ENCODE measurements at regions not wholly inside any gene's neighbourhood (a gene's known extent, or its start where the extent isn't known, plus 50 kb on each side); places are given as distances from the start of the nearest gene placed in this dataset.

DNA sequence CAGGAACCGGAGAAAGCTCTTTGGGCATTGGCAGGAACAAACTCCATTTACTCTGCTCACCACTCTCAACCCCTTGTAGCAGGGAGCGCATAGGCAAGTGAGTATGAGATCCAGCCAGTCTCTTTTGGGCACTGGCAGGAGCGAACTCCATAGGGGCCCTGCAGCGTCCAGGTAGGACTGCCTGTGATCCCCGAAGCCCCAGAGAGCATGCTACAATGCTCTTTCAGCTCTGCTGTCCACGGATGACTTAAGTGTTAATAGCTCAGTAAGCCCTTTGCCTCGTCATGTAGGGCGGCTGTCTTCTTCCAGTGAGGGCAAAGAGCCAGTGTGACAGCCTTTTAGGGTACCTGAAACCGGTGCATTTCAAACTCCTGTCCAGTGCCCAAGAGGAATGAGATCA lies 1525.6 kb upstream of the RAG2 start:
- Histone ChIP-seq H3K4me2 (ENCODE audit: low read depth, low read length) (no peak overlapping the region), H3K9ac (ENCODE audit: insufficient read depth, low read depth, low read length) (no peak overlapping the region), H3K4me1 (ENCODE audit: insufficient read depth, low read length) (no peaks in the 10 kb centered on the region), H3K79me2 (ENCODE audit: insufficient read depth, low read length) (no peaks in the 10 kb centered on the region), H3K4me3 (replicated peaks in 1 of 3; ENCODE audit: insufficient read depth in 1 of 3, low read depth in 2 of 3, low read length in 3 of 3) (no peak overlapping the region), H3K9me3 (ENCODE audit: low read length) (peaks cover 12% of the 10 kb centered on the region), H3K27me3 (ENCODE audit: control insufficient read depth in 1 of 2, insufficient read depth in 2 of 2, low read length in 2 of 2) (no peaks in the 10 kb centered on the region), H4K20me1 (ENCODE audit: insufficient read depth, low read length) (no peaks in the 10 kb centered on the region), H2AFZ (ENCODE audit: low read length) (no peak overlapping the region), H3K36me3 (replicated peaks in 1 of 2; ENCODE audit: control insufficient read depth in 1 of 2, insufficient read depth in 2 of 2, low read length in 2 of 2) (no peaks in the 10 kb centered on the region), H3K27ac (ENCODE audit: extremely low read length, insufficient read depth, low read length) (no peak overlapping the region)
- FAIRE-seq (no peak), ATAC-seq (no peak), DNase-seq (ENCODE audit: low spot score) (no peak)
- TF ChIP-seq NFRKB (IDR thresholded peaks at IDR 0.05) (no peak), RXRA (CRISPR knock-in tag; IDR thresholded peaks at IDR 0.05) (no peak), ZNF773 (CRISPR knock-in tag; IDR thresholded peaks at IDR 0.05; ENCODE audit: borderline replicate concordance) (no peak), TP53 (CRISPR knock-in tag; conservative IDR thresholded peaks at IDR 0.05) (no peak), CEBPZ (IDR thresholded peaks at IDR 0.05; ENCODE audit: low read length) (no peak), IKZF1 (IDR thresholded peaks at IDR 0.05) (no peak), ZNF264 (CRISPR knock-in tag; IDR thresholded peaks at IDR 0.05) (no peak), TAF15 (IDR thresholded peaks at IDR 0.05; ENCODE audit: low read depth, low read length, poor library complexity, severe bottlenecking) (no peak), FOXP4 (CRISPR knock-in tag; IDR thresholded peaks at IDR 0.05) (no peak), NR1H2 (CRISPR knock-in tag; IDR thresholded peaks at IDR 0.05; ENCODE audit: borderline replicate concordance, low read depth) (no peak), ZNF605 (CRISPR knock-in tag; IDR thresholded peaks at IDR 0.05) (no peak)
- in situ Hi-C loops (cut with HindIII; ENCODE audit: extremely low pct_ligation_motif_present, low pct_unique_long_range_greater_than_20kb): no loop called here
- BruUV-seq (replicated peaks): no TSS peak
- WGBS (ENCODE audit: low lambda C conversion rate): 10% methylated on average over 8 of the region's 9 CpGs
- intact Hi-C loops (cut with micrococcal nuclease; ENCODE audit: unreplicated experiment): no loop called here
- ChIA-PET POLR2A (no interaction called here), CTCF (ENCODE audit: low intra/inter-chr PET ratio, low total read pairs) (no interaction called here)

Measured in HepG2 (cell line).